ENCODE measurements at regions not wholly inside any gene's neighbourhood (a gene's known extent, or its start where the extent isn't known, plus 50 kb on each side); places are given as distances from the start of the nearest gene placed in this dataset.

DNA sequence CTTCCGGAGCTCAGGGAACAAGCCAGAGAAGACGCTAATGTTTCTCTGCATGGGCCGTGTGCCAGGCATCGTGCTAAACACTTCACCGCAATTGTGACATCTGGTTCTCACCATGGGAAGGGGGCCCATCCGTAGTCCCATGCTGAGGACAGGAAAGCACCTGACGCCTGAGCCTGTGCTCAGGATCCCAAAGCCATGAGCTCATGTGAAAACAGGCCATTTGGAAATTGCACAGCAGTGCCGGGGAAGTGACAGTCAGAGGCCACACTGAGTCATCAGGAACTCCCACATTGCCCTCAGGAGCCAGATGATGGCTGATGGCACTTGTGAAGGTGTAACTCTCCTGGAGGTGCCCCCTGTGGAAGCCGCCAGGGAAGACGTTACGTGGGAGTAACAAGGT lies 141.0 kb downstream of the INHBB start:
- no peaks in the 10 kb centered on the region for H3K4me1 ChIP-seq (ENCODE audit: control insufficient read depth, low read depth, low read length)
- no peaks in the 10 kb centered on the region for H3K36me3 ChIP-seq (ENCODE audit: control insufficient read depth, low read depth, low read length)
- no peak overlapping the region for H3K27ac ChIP-seq (ENCODE audit: low read length)
- H3K4me3 ChIP-seq (ENCODE audit: low read length): no peak overlapping the region
- H3K27me3 ChIP-seq (ENCODE audit: control insufficient read depth, insufficient read depth, low read length): peaks cover 43% of the 10 kb centered on the region
- no peak overlapping the region for H3K9ac ChIP-seq (ENCODE audit: low read length)
- H3K9me3 ChIP-seq (ENCODE audit: control insufficient read depth, low read depth, low read length): no peaks in the 10 kb centered on the region

DNA sequence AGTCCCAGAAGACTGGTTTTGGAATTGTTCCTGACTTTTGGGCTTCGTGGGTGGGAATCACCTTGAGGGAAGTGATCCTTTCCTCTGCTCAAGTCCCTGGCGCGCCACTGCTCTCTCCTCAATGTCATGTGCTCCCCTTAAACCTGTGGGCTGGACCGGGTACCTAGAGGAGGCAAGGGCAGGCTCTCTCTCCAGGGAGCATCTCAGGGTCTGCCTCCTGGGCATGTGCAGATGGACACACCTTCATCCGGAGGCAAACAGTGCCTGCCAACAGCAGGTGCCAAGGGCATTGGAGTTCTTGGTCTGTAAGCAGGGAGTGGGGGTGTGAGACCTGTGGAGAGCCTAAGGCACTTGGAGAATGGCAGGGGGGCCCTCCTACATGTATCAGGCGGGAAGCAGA lies 142.6 kb downstream of the INHBB start:
- no peak overlapping the region for H3K9ac ChIP-seq (ENCODE audit: low read length)
- H3K4me3 ChIP-seq (ENCODE audit: low read length): no peak overlapping the region
- no peak overlapping the region for H3K27ac ChIP-seq (ENCODE audit: low read length)
- H3K9me3 ChIP-seq (ENCODE audit: control insufficient read depth, low read depth, low read length): no peaks in the 10 kb centered on the region
- no peaks in the 10 kb centered on the region for H3K4me1 ChIP-seq (ENCODE audit: control insufficient read depth, low read depth, low read length)
- H3K36me3 ChIP-seq (ENCODE audit: control insufficient read depth, low read depth, low read length): no peaks in the 10 kb centered on the region
- peaks cover 28% of the 10 kb centered on the region for H3K27me3 ChIP-seq (ENCODE audit: control insufficient read depth, insufficient read depth, low read length)

DNA sequence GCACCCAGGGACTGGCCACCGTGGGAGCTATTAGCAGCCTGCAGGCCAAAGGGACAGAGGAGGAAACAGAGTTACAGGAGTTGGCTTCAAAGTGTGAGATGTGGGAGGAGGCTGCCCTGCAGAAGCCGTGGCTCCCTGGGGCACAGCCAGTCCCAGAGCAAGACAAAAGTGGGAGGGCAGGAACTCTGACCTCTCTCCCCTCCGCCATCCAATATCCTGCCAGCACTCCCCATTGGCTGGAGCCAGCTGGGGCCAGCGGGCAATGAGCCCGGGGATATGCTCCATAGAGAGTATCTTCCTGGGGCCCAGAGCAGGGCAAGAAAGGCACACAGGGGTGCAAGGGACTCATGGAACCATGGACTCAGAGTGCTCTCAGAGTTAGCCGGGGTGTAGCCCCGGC lies 143.1 kb downstream of the INHBB start:
- Histone ChIP-seq H3K36me3 (ENCODE audit: control insufficient read depth, low read depth, low read length) (no peaks in the 10 kb centered on the region), H3K4me3 (ENCODE audit: low read length) (no peak overlapping the region), H3K4me1 (ENCODE audit: control insufficient read depth, low read depth, low read length) (no peaks in the 10 kb centered on the region), H3K27ac (ENCODE audit: low read length) (no peak overlapping the region), H3K9ac (ENCODE audit: low read length) (no peak overlapping the region), H3K27me3 (ENCODE audit: control insufficient read depth, insufficient read depth, low read length) (peaks cover 26% of the 10 kb centered on the region), H3K9me3 (ENCODE audit: control insufficient read depth, low read depth, low read length) (no peaks in the 10 kb centered on the region)

DNA sequence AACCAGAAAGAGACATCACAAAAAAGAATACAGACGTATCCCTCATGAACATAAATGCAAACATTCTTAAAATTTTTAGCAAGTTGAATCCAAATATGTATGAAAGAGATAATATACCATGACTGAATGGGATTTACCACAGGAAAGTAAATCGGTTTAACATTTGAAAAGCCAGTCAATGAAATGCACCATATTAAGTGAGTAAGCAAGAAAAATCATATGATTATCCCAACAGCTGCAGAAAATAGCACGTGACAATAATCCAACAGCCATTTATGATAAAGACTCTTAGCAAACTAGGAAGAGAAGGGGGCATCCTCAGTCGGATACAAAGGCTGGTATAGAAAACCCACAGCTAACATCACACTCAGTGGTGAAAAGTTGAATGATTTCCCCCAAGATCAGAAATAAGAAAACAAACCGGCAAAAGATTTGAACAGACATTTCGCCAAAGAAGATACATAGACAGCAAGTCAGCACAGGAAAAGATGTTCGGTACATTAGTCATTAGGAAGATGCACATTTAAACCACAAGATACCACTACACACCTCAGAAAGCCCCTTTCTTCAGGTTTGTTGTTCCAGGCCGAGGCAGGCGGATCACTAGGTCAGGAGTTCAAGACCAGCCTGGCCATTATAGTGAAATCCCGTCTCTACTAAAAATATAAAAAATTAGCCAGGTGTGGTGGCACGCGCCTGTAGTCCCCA lies 144.3 kb downstream of the INHBB start:
- H3K4me3 ChIP-seq (ENCODE audit: low read length): no peak overlapping the region

DNA sequence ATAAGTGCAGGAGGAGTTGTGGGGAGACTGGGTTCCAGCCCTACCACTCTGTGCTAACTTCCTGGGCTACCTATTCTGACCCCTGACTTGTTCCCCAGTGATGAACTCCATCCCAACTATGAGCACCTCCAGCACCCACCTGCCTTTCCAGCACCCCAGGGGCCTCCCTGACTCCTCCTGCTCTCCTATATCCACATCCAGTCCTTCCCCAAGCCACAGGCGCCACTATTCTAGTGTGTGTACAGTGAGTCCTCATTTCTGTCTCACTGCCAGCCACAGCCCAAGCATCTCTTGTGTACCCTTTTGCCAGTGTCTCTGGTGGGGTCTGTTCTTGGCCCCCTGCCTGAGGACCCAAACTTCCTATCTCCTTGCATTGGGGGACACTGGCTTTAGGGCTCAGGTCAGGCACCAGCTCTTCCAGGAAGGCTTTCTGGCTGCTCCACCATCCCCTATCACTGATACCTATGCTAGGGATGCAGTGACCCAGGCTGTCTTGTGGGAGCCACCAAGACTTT lies 145.2 kb downstream of the INHBB start:
- no peaks in the 10 kb centered on the region for H3K36me3 ChIP-seq (ENCODE audit: control insufficient read depth, low read depth, low read length)
- no peak overlapping the region for H3K4me3 ChIP-seq (ENCODE audit: low read length)
- H3K27me3 ChIP-seq (ENCODE audit: control insufficient read depth, insufficient read depth, low read length): peaks cover 30% of the 10 kb centered on the region
- no peak overlapping the region for H3K9ac ChIP-seq (ENCODE audit: low read length)
- H3K9me3 ChIP-seq (ENCODE audit: control insufficient read depth, low read depth, low read length): no peaks in the 10 kb centered on the region
- H3K27ac ChIP-seq (ENCODE audit: low read length): no peak overlapping the region
- H3K4me1 ChIP-seq (ENCODE audit: control insufficient read depth, low read depth, low read length): no peaks in the 10 kb centered on the region

More for the DNA sequence above, 144.3 kb downstream of the INHBB start:
- Histone ChIP-seq H3K4me1 (ENCODE audit: control insufficient read depth, low read depth, low read length) (no peaks in the 10 kb centered on the region), H3K27ac (ENCODE audit: low read length) (no peak overlapping the region), H3K36me3 (ENCODE audit: control insufficient read depth, low read depth, low read length) (no peaks in the 10 kb centered on the region), H3K27me3 (ENCODE audit: control insufficient read depth, insufficient read depth, low read length) (peaks cover 30% of the 10 kb centered on the region), H3K9me3 (ENCODE audit: control insufficient read depth, low read depth, low read length) (no peaks in the 10 kb centered on the region), H3K9ac (ENCODE audit: low read length) (no peak overlapping the region)

DNA sequence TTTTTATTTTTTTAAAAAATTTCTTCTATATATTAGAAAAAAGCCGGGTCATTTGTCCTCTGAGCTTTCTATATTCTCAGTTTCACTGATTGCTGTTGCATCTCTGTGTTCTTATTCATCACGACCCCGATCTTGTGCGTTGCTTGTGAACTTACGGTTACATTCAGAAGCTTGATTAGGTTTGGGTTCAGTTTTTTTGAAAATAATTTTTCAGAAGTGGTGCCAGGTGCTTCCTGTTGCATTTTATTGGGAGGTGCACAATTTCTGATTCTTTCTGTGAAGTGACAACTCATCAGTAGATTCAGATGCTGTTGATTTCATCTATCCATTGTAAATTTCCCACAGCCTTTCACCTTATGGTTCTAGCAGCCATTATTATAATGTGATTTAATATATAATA lies 147.3 kb downstream of the INHBB start:
- Histone ChIP-seq H3K9ac (ENCODE audit: low read length) (no peak overlapping the region), H3K9me3 (ENCODE audit: control insufficient read depth, low read depth, low read length) (no peaks in the 10 kb centered on the region), H3K4me3 (ENCODE audit: low read length) (no peak overlapping the region), H3K4me1 (ENCODE audit: control insufficient read depth, low read depth, low read length) (no peaks in the 10 kb centered on the region), H3K27ac (ENCODE audit: low read length) (no peak overlapping the region), H3K27me3 (ENCODE audit: control insufficient read depth, insufficient read depth, low read length) (peaks cover 21% of the 10 kb centered on the region), H3K36me3 (ENCODE audit: control insufficient read depth, low read depth, low read length) (no peaks in the 10 kb centered on the region)

DNA sequence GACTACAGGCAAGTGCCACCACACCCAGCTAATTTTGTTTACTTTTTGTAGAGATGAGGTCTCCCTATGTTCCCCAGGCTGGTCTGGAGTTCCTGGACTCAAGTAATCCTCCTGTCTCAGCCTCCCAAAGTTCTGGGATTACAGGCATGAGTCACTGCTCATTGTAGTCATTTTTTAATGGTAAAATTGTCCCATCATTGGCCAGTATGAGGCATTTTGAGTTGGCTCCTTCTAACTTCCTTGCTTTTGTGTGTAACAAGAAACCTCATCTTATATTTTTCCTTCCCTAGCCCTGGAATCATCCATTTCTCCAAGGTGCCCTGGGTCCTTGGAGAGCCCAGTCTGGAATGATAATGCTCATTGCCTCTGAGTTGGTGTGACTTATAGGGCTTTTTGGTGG lies 148.5 kb downstream of the INHBB start:
- H3K27me3 ChIP-seq (ENCODE audit: control insufficient read depth, insufficient read depth, low read length): peaks cover 14% of the 10 kb centered on the region
- no peaks in the 10 kb centered on the region for H3K36me3 ChIP-seq (ENCODE audit: control insufficient read depth, low read depth, low read length)
- H3K9me3 ChIP-seq (ENCODE audit: control insufficient read depth, low read depth, low read length): no peaks in the 10 kb centered on the region
- H3K27ac ChIP-seq (ENCODE audit: low read length): no peak overlapping the region
- no peak overlapping the region for H3K9ac ChIP-seq (ENCODE audit: low read length)
- no peak overlapping the region for H3K4me3 ChIP-seq (ENCODE audit: low read length)
- H3K4me1 ChIP-seq (ENCODE audit: control insufficient read depth, low read depth, low read length): no peaks in the 10 kb centered on the region

DNA sequence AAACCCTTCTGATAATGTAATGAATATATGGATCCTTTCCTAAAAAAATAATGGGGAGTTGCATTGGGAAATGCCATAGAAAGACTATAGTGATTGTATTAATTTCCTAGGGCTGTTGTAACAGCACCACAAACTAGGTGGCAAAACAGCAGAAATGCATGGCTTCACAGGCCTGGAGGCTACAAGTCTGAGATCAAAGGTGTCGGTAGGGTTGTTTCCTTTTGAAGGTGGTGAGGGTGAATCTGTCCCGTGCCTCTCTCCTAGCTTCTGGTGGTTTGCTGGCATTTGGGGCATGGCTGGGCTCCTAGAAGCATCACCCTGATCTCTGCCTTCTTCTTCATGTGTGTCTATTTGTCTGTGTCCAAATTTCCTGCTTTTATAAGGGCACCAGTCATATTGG lies 149.7 kb downstream of the INHBB start:
- H3K4me3 ChIP-seq (ENCODE audit: low read length): no peak overlapping the region
- peaks cover 14% of the 10 kb centered on the region for H3K27me3 ChIP-seq (ENCODE audit: control insufficient read depth, insufficient read depth, low read length)
- no peaks in the 10 kb centered on the region for H3K36me3 ChIP-seq (ENCODE audit: control insufficient read depth, low read depth, low read length)
- no peaks in the 10 kb centered on the region for H3K9me3 ChIP-seq (ENCODE audit: control insufficient read depth, low read depth, low read length)
- H3K4me1 ChIP-seq (ENCODE audit: control insufficient read depth, low read depth, low read length): no peaks in the 10 kb centered on the region
- H3K9ac ChIP-seq (ENCODE audit: low read length): no peak overlapping the region
- H3K27ac ChIP-seq (ENCODE audit: low read length): no peak overlapping the region

DNA sequence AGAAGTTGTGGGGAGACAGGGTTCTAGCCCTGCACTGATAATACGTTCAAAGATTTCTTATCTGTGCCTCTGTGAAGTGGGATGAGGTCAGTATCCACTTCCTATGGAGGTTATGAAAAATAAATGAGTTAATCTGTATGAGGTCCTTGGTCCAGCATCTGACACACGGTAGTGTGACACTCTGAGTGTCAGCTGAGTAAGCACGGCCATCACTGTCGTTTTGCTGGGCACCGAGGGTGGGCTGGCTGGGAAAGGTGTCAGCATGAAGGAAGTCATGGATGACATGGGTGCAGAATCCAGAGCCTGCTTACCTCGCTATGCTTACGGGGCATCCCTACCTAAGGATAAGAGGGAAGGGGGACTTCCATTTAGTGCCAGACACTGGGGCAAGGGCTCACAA lies 150.3 kb downstream of the INHBB start:
- Histone ChIP-seq H3K9ac (ENCODE audit: low read length) (no peak overlapping the region), H3K9me3 (ENCODE audit: control insufficient read depth, low read depth, low read length) (no peaks in the 10 kb centered on the region), H3K36me3 (ENCODE audit: control insufficient read depth, low read depth, low read length) (no peaks in the 10 kb centered on the region), H3K4me1 (ENCODE audit: control insufficient read depth, low read depth, low read length) (no peaks in the 10 kb centered on the region), H3K27ac (ENCODE audit: low read length) (no peak overlapping the region), H3K4me3 (ENCODE audit: low read length) (no peak overlapping the region), H3K27me3 (ENCODE audit: control insufficient read depth, insufficient read depth, low read length) (peaks cover 10% of the 10 kb centered on the region)

DNA sequence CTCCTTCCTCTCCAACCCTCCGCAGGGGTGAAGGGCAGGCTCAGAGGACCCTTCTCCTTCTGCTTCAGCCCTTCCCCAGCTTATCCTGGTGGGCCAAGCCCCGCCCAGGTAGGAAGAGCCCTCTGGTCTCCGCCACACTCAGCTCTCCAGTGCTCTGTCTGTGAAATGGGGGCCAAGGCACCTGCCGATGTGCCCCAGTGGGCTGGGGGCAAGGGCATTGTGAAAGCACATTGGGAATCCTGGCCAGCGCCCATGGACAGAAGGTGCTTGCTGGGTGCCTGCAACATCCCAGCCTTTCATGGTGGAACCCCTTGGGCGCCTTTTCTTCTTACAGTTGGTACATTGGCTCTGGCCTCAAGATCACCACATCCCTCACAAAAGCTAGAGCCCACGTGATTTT lies 150.8 kb downstream of the INHBB start:
- H3K9me3 ChIP-seq (ENCODE audit: control insufficient read depth, low read depth, low read length): no peaks in the 10 kb centered on the region
- H3K27me3 ChIP-seq (ENCODE audit: control insufficient read depth, insufficient read depth, low read length): peaks cover 4% of the 10 kb centered on the region
- no peak overlapping the region for H3K4me3 ChIP-seq (ENCODE audit: low read length)
- H3K9ac ChIP-seq (ENCODE audit: low read length): no peak overlapping the region
- no peaks in the 10 kb centered on the region for H3K4me1 ChIP-seq (ENCODE audit: control insufficient read depth, low read depth, low read length)
- no peaks in the 10 kb centered on the region for H3K36me3 ChIP-seq (ENCODE audit: control insufficient read depth, low read depth, low read length)
- no peak overlapping the region for H3K27ac ChIP-seq (ENCODE audit: low read length)

DNA sequence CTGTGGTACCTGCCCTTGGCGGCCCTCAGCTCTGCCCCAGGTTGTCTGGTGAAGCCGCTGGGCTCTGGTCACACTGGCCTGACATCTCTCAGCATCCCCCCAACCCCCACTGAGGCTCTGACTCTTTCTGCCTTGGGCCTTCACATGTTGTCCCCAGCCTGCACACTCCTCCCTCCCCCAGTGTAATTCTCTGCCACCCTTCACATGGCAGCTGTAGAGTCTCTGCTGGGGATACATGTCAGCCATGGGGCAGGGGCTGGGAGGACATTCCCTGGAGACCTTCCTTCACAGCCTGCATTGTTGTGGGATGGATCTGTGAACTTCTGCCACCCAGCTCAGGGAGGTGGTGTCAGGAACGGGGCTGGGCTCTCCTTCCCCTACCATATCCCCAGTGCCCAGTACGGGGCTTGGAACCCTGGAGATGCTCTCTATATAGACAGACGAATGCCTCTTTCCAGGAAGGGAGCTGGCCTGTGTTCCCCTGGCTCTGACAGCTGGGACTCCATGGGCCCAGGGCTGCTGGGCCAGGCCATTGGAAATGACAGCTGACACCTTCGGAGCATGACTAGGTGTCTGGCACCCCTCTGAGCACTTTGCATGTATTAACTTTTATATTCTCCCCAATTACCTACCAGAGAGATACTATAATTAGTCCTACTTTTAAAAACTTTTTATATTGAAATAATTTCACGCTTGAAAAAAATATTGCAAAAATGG lies 151.5 kb downstream of the INHBB start:
- H3K4me1 ChIP-seq (ENCODE audit: control insufficient read depth, low read depth, low read length): no peaks in the 10 kb centered on the region
- no peak overlapping the region for H3K9ac ChIP-seq (ENCODE audit: low read length)
- no peaks in the 10 kb centered on the region for H3K36me3 ChIP-seq (ENCODE audit: control insufficient read depth, low read depth, low read length)
- no peaks in the 10 kb centered on the region for H3K9me3 ChIP-seq (ENCODE audit: control insufficient read depth, low read depth, low read length)
- peaks cover 4% of the 10 kb centered on the region for H3K27me3 ChIP-seq (ENCODE audit: control insufficient read depth, insufficient read depth, low read length)
- no peak overlapping the region for H3K4me3 ChIP-seq (ENCODE audit: low read length)
- no peak overlapping the region for H3K27ac ChIP-seq (ENCODE audit: low read length)

DNA sequence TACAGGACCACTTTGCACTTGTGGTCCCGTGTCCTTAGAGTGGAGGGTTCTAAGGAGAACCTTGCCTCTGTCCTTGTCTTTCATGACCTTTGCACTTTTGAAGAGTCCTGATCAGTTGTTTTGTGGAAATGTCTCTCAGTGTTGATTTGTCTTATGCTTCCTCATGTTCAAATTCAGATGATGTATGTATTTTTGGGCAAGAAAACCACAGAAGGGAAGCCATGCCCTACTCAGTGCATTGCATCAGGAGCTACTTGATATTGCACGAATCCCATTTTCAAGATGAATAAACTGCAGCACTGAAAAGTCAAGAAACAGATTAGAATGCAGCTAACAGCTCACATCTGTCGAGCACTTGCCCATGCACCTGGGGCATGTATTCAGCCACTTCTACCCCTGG lies 152.2 kb downstream of the INHBB start:
- H3K27ac ChIP-seq (ENCODE audit: low read length): no peak overlapping the region
- no peak overlapping the region for H3K4me3 ChIP-seq (ENCODE audit: low read length)
- H3K4me1 ChIP-seq (ENCODE audit: control insufficient read depth, low read depth, low read length): no peaks in the 10 kb centered on the region
- H3K9ac ChIP-seq (ENCODE audit: low read length): no peak overlapping the region
- H3K9me3 ChIP-seq (ENCODE audit: control insufficient read depth, low read depth, low read length): no peaks in the 10 kb centered on the region
- H3K36me3 ChIP-seq (ENCODE audit: control insufficient read depth, low read depth, low read length): no peaks in the 10 kb centered on the region
- peaks cover 4% of the 10 kb centered on the region for H3K27me3 ChIP-seq (ENCODE audit: control insufficient read depth, insufficient read depth, low read length)
